ENCODE measurements at regions not wholly inside any gene's neighbourhood (a gene's known extent, or its start where the extent isn't known, plus 50 kb on each side); places are given as distances from the start of the nearest gene placed in this dataset.

GRCh38 chr21:23612210-23612609, 1995.1 kb downstream of the MRPL39 start:
- Histone ChIP-seq H2AFZ (ENCODE audit: insufficient read depth, low read length, poor library complexity) (no peak overlapping the region), H3K79me2 (ENCODE audit: control insufficient read depth, insufficient read depth, low read length, poor library complexity) (no peaks in the 10 kb centered on the region), H3K9me3 (ENCODE audit: insufficient read depth, low read depth, low read length) (no peaks in the 10 kb centered on the region), H2BK12ac (ENCODE audit: low read length) (no peak overlapping the region), H2AK5ac (ENCODE audit: low read length) (no peak overlapping the region), H3K27me3 (ENCODE audit: insufficient read depth, low read length) (no peaks in the 10 kb centered on the region), H3K36me3 (ENCODE audit: control insufficient read depth in 1 of 2, insufficient read depth in 2 of 2, low read length in 2 of 2) (no peaks in the 10 kb centered on the region), H4K91ac (ENCODE audit: low read depth, low read length) (no peak overlapping the region), H3K18ac (ENCODE audit: low read length) (no peak overlapping the region), H2BK5ac (ENCODE audit: low read depth, low read length, poor library complexity) (no peak overlapping the region), H3K4me2 (ENCODE audit: low read length) (no peak overlapping the region), H3K23ac (ENCODE audit: low read length) (no peak overlapping the region), H4K8ac (ENCODE audit: low read depth, low read length) (no peak overlapping the region), H3K4me3 (ENCODE audit: low read depth, low read length) (no peak overlapping the region), H3K4ac (ENCODE audit: low read depth, low read length) (no peak overlapping the region), H3K4me1 (ENCODE audit: control insufficient read depth in 1 of 2, insufficient read depth in 2 of 2, low read length in 2 of 2) (no peaks in the 10 kb centered on the region), H3K79me1 (ENCODE audit: low read length) (no peaks in the 10 kb centered on the region), H3K27ac (ENCODE audit: low read depth, low read length) (no peak overlapping the region), H3K14ac (ENCODE audit: low read length) (no peak overlapping the region), H4K12ac (ENCODE audit: low read depth, low read length) (no peak overlapping the region), H2BK120ac (ENCODE audit: insufficient read depth, low read length, poor library complexity) (no peak overlapping the region), H3K9ac (ENCODE audit: low read length) (no peak overlapping the region)
- no CpG with 5 or more reads among the region's 1 CpG for WGBS (ENCODE audit: extremely low coverage, insufficient coverage, insufficient read length)
- DNase-seq = no peak

GRCh38 chr21:23607782-23608431, 1999.4 kb downstream of the MRPL39 start:
- Histone ChIP-seq H4K8ac (ENCODE audit: low read depth, low read length) (no peak overlapping the region), H3K9ac (ENCODE audit: low read length) (no peak overlapping the region), H3K4me3 (ENCODE audit: low read depth, low read length) (no peak overlapping the region), H2BK5ac (ENCODE audit: low read depth, low read length, poor library complexity) (no peak overlapping the region), H3K79me1 (ENCODE audit: low read length) (no peaks in the 10 kb centered on the region), H2AFZ (ENCODE audit: insufficient read depth, low read length, poor library complexity) (no peak overlapping the region), H3K9me3 (ENCODE audit: insufficient read depth, low read depth, low read length) (no peaks in the 10 kb centered on the region), H3K27me3 (ENCODE audit: insufficient read depth, low read length) (no peaks in the 10 kb centered on the region), H2BK12ac (ENCODE audit: low read length) (no peak overlapping the region), H4K12ac (ENCODE audit: low read depth, low read length) (no peak overlapping the region), H3K4ac (ENCODE audit: low read depth, low read length) (no peak overlapping the region), H3K4me2 (ENCODE audit: low read length) (no peak overlapping the region), H3K23ac (ENCODE audit: low read length) (no peak overlapping the region), H3K79me2 (ENCODE audit: control insufficient read depth, insufficient read depth, low read length, poor library complexity) (no peaks in the 10 kb centered on the region), H3K18ac (ENCODE audit: low read length) (no peak overlapping the region), H3K36me3 (ENCODE audit: control insufficient read depth in 1 of 2, insufficient read depth in 2 of 2, low read length in 2 of 2) (no peaks in the 10 kb centered on the region), H2AK5ac (ENCODE audit: low read length) (no peak overlapping the region), H4K91ac (ENCODE audit: low read depth, low read length) (no peak overlapping the region), H2BK120ac (ENCODE audit: insufficient read depth, low read length, poor library complexity) (no peak overlapping the region), H3K14ac (ENCODE audit: low read length) (no peak overlapping the region), H3K27ac (ENCODE audit: low read depth, low read length) (no peak overlapping the region), H3K4me1 (ENCODE audit: control insufficient read depth in 1 of 2, insufficient read depth in 2 of 2, low read length in 2 of 2) (no peaks in the 10 kb centered on the region)
- WGBS (ENCODE audit: extremely low coverage, insufficient coverage, insufficient read length) = no CpG with 5 or more reads among the region's 4 CpGs
- DNase-seq = no peak

DNA sequence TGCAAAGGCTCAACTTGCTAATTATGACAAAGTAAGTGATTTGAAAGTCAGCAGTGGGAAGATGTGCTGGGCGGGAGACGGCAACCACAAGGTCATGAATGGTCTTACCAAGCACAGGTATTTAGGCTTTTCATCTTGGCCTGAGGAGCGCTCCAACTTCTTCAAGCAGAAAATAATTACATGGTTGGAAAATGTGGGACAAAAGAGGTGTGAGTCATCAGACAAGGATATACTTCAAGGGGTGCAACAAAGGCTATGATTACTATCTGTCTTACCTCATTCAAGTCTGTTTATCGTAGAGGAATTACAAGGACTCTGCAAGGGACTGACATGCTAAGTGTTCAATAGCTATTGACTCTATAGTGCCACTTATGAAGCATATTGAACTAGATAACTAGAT, 2005.7 kb downstream of the MRPL39 start:
- no peaks in the 10 kb centered on the region for H3K9me3 ChIP-seq (ENCODE audit: insufficient read depth, low read depth, low read length)
- no CpG with 5 or more reads among the region's 4 CpGs for WGBS (ENCODE audit: extremely low coverage, insufficient coverage, insufficient read length)
- H3K79me1 ChIP-seq (ENCODE audit: low read length) = no peaks in the 10 kb centered on the region
- H2BK12ac ChIP-seq (ENCODE audit: low read length) = no peak overlapping the region
- no peak overlapping the region for H4K12ac ChIP-seq (ENCODE audit: low read depth, low read length)
- no peak overlapping the region for H3K4me3 ChIP-seq (ENCODE audit: low read depth, low read length)
- no peak overlapping the region for H3K4me2 ChIP-seq (ENCODE audit: low read length)
- H3K27me3 ChIP-seq (ENCODE audit: insufficient read depth, low read length) = no peaks in the 10 kb centered on the region
- no peak overlapping the region for H3K18ac ChIP-seq (ENCODE audit: low read length)
- DNase-seq = no peak
- no peak overlapping the region for H4K8ac ChIP-seq (ENCODE audit: low read depth, low read length)
- H2BK5ac ChIP-seq (ENCODE audit: low read depth, low read length, poor library complexity) = no peak overlapping the region
- H2AK5ac ChIP-seq (ENCODE audit: low read length) = no peak overlapping the region
- no peak overlapping the region for H3K23ac ChIP-seq (ENCODE audit: low read length)
- H3K9ac ChIP-seq (ENCODE audit: low read length) = no peak overlapping the region
- no peak overlapping the region for H4K91ac ChIP-seq (ENCODE audit: low read depth, low read length)
- no peak overlapping the region for H2AFZ ChIP-seq (ENCODE audit: insufficient read depth, low read length, poor library complexity)
- H3K14ac ChIP-seq (ENCODE audit: low read length) = no peak overlapping the region
- H3K27ac ChIP-seq (ENCODE audit: low read depth, low read length) = no peak overlapping the region
- no peaks in the 10 kb centered on the region for H3K4me1 ChIP-seq (ENCODE audit: control insufficient read depth in 1 of 2, insufficient read depth in 2 of 2, low read length in 2 of 2)
- no peaks in the 10 kb centered on the region for H3K79me2 ChIP-seq (ENCODE audit: control insufficient read depth, insufficient read depth, low read length, poor library complexity)
- H3K4ac ChIP-seq (ENCODE audit: low read depth, low read length) = no peak overlapping the region
- no peaks in the 10 kb centered on the region for H3K36me3 ChIP-seq (ENCODE audit: control insufficient read depth in 1 of 2, insufficient read depth in 2 of 2, low read length in 2 of 2)
- H2BK120ac ChIP-seq (ENCODE audit: insufficient read depth, low read length, poor library complexity) = no peak overlapping the region

- no peaks in the 10 kb centered on the region for H3K9me3 ChIP-seq (ENCODE audit: insufficient read depth, low read depth, low read length)
- H3K27me3 ChIP-seq (ENCODE audit: insufficient read depth, low read length) = no peaks in the 10 kb centered on the region
- H2AFZ ChIP-seq (ENCODE audit: insufficient read depth, low read length, poor library complexity) = no peak overlapping the region
- H3K4me3 ChIP-seq (ENCODE audit: low read depth, low read length) = no peak overlapping the region
- no peak overlapping the region for H3K18ac ChIP-seq (ENCODE audit: low read length)
- no peaks in the 10 kb centered on the region for H3K36me3 ChIP-seq (ENCODE audit: control insufficient read depth in 1 of 2, insufficient read depth in 2 of 2, low read length in 2 of 2)
- no peak overlapping the region for H4K91ac ChIP-seq (ENCODE audit: low read depth, low read length)
- no peak overlapping the region for H2BK12ac ChIP-seq (ENCODE audit: low read length)
- H3K4me2 ChIP-seq (ENCODE audit: low read length) = no peak overlapping the region
- no peaks in the 10 kb centered on the region for H3K79me1 ChIP-seq (ENCODE audit: low read length)
- no peak overlapping the region for H3K23ac ChIP-seq (ENCODE audit: low read length)
- H3K4ac ChIP-seq (ENCODE audit: low read depth, low read length) = no peak overlapping the region
- H4K8ac ChIP-seq (ENCODE audit: low read depth, low read length) = no peak overlapping the region
- no peak overlapping the region for H2BK5ac ChIP-seq (ENCODE audit: low read depth, low read length, poor library complexity)
- no peak overlapping the region for H4K12ac ChIP-seq (ENCODE audit: low read depth, low read length)
- H3K79me2 ChIP-seq (ENCODE audit: control insufficient read depth, insufficient read depth, low read length, poor library complexity) = no peaks in the 10 kb centered on the region
- H3K27ac ChIP-seq (ENCODE audit: low read depth, low read length) = no peak overlapping the region
- no peak overlapping the region for H3K14ac ChIP-seq (ENCODE audit: low read length)
- H2BK120ac ChIP-seq (ENCODE audit: insufficient read depth, low read length, poor library complexity) = no peak overlapping the region
- no peak for DNase-seq
- no CpG with 5 or more reads among the region's 1 CpG for WGBS (ENCODE audit: extremely low coverage, insufficient coverage, insufficient read length)
- H3K4me1 ChIP-seq (ENCODE audit: control insufficient read depth in 1 of 2, insufficient read depth in 2 of 2, low read length in 2 of 2) = no peaks in the 10 kb centered on the region
- no peak overlapping the region for H3K9ac ChIP-seq (ENCODE audit: low read length)
- no peak overlapping the region for H2AK5ac ChIP-seq (ENCODE audit: low read length)
These were observed 2013.7 kb downstream of the MRPL39 start for GRCh38 chr21:23593582-23593981.
